ENCODE measurements at regions not wholly inside any gene's neighbourhood (a gene's known extent, or its start where the extent isn't known, plus 50 kb on each side); places are given as distances from the start of the nearest gene placed in this dataset.

GRCh38 chr2:150646746-150647145 lies 159.3 kb upstream of the RND3 start:
- Mint-ChIP-seq H3K4me3 (no peak overlapping the region), H3K4me1 (peaks cover 12 to 14% of the 10 kb centered on the region in 2 experiments), H3K27me3 (ENCODE audit: low read depth) (no peaks in the 10 kb centered on the region), H3K27ac (peak overlapping the region in 1 of 3 experiments; percentile 24; a peak in 1 of 7 replicates), H3K9me3 (peaks cover 0 to under 1% of the 10 kb centered on the region in 2 experiments; a peak in 1 of 5 replicates), H3K36me3 (ENCODE audit: insufficient read depth in 1 of 3, low read depth in 3 of 3) (no peaks in the 10 kb centered on the region)
- no peak overlapping the region for H2BK20ac ChIP-seq (ENCODE audit: low read depth, low read length, poor library complexity, severe bottlenecking)
- no peak overlapping the region for H2BK15ac ChIP-seq (ENCODE audit: low read depth, low read length)
- no peaks in the 10 kb centered on the region for H4K20me1 ChIP-seq (ENCODE audit: control insufficient read depth, insufficient read depth, insufficient read length)
- H4K8ac ChIP-seq (replicated peaks; ENCODE audit: insufficient read length, low read depth, low read length), result no peak overlapping the region
- no peak for TF ChIP-seq CTCF (conservative IDR thresholded peaks at IDR 0.05)
- H2BK5ac ChIP-seq (ENCODE audit: insufficient read length, low read length), result no peak overlapping the region
- no peaks in the 10 kb centered on the region for H3K79me1 ChIP-seq (ENCODE audit: insufficient read depth, low read depth, low read length, poor library complexity, severe bottlenecking)
- H4K5ac ChIP-seq (ENCODE audit: insufficient read length, low read depth, low read length), result no peak overlapping the region
- H3K18ac ChIP-seq (ENCODE audit: insufficient read length, low read depth, low read length), result no peak overlapping the region
- no peak overlapping the region for H3K4ac ChIP-seq (ENCODE audit: low read depth, low read length)
- no peak overlapping the region for H2BK12ac ChIP-seq (ENCODE audit: insufficient read length, low read depth, low read length)
- no peaks in the 10 kb centered on the region for H3K23me2 ChIP-seq (ENCODE audit: insufficient read length, low read depth, low read length, poor library complexity, severe bottlenecking)
- H3K9ac ChIP-seq (ENCODE audit: extremely low read depth, insufficient read length, low read length), result no peak overlapping the region
- H3K14ac ChIP-seq (ENCODE audit: insufficient read depth, low read length), result no peak overlapping the region
- no peak overlapping the region for H4K91ac ChIP-seq (ENCODE audit: insufficient read length, low read depth, low read length)
- H2BK120ac ChIP-seq (ENCODE audit: low read depth, low read length, poor library complexity, severe bottlenecking), result no peak overlapping the region
- no peaks in the 10 kb centered on the region for H3K79me2 ChIP-seq (ENCODE audit: insufficient read depth, low read length)
- H3K9me3 ChIP-seq (ENCODE audit: control insufficient read depth, low read depth, low read length), result no peaks in the 10 kb centered on the region
- no peak for DNase-seq
- H3K27me3 ChIP-seq (ENCODE audit: insufficient read depth, low read length), result no peaks in the 10 kb centered on the region
- no peak overlapping the region for H3T11ph ChIP-seq (ENCODE audit: low read length)
- H2AK5ac ChIP-seq (ENCODE audit: insufficient read length, low read length), result no peak overlapping the region
- no CpG with 5 or more reads among the region's 4 CpGs for WGBS (ENCODE audit: extremely low coverage, insufficient read length, low lambda C conversion rate)
- H3K4me1 ChIP-seq (ENCODE audit: insufficient read depth, low read length), result peaks cover 2% of the 10 kb centered on the region; the same call in 1 of the 2 replicates
- H2AFZ ChIP-seq (ENCODE audit: low read length), result no peak overlapping the region
- no peak overlapping the region for H3K27ac ChIP-seq (ENCODE audit: insufficient read length, low read depth, low read length)
- H3K4me2 ChIP-seq (ENCODE audit: insufficient read depth, insufficient read length, low read length), result no peak overlapping the region
- H3K23ac ChIP-seq (ENCODE audit: insufficient read length, low read depth, low read length), result no peak overlapping the region
- H3K56ac ChIP-seq (ENCODE audit: insufficient read length, low read depth, low read length), result no peak overlapping the region

All from H9 (cell line).